BJ (cell line): ENCODE measurements at regions not wholly inside any gene's neighbourhood (a gene's known extent, or its start where the extent isn't known, plus 50 kb on each side); places are given as distances from the start of the nearest gene placed in this dataset.

ENCODE experiments used
- CTCF ChIA-PET: fragments of 350-600 bp; formaldehyde crosslinking; extraction: SDS; loops from one replicate; lab custom pipeline; 2021; ENCODE audit warnings: antibody characterized with exemption, inconsistent platforms; lab: Yijun Ruan, JAX
- POLR2A ChIA-PET: fragments of 300-600 bp; sonication (Branson Sonifier 250); formaldehyde crosslinking; extraction: SDS; loops from one replicate; lab custom pipeline; 2021; ENCODE audit warnings: antibody characterized with exemption; lab: Charles Lee
- DNase-seq: peaks from one replicate; pipeline ENCODE4 v3.0.0-alpha.2; 2011; ENCODE audit warnings: low read depth
- H3K27me3 ChIP-seq: 2 replicates; pipeline ENCODE4 v1.6.0; 2011; ENCODE audit warnings: low read length; ENCODE audit not compliant: control insufficient read depth, insufficient read depth
- H3K36me3 ChIP-seq: 2 replicates; pipeline ENCODE4 v1.5.1; 2011; ENCODE audit warnings: low read length; ENCODE audit not compliant: control insufficient read depth, insufficient read depth
- H3K4me3 ChIP-seq: 2 replicates; pipeline ENCODE4 v1.5.1; 2011; ENCODE audit warnings: low read depth, mild to moderate bottlenecking, control low read depth, low read length
- CTCF ChIP-seq: IDR thresholded peaks from 2 replicates; pipeline ENCODE4 v1.5.1; 2011; ENCODE audit warnings: low read depth, mild to moderate bottlenecking, control low read depth, inconsistent platforms, low read length, moderate library complexity; ENCODE audit not compliant: insufficient read depth

GRCh38 chr1:188514917-188515316 lies 1686.2 kb downstream of the PLA2G4A start:
- no peaks in the 10 kb centered on the region for H3K27me3 ChIP-seq
- CTCF ChIA-PET: no interaction called here
- no peaks in the 10 kb centered on the region for H3K36me3 ChIP-seq
- POLR2A ChIA-PET: no interaction called here
- TF ChIP-seq CTCF: no peak
- DNase-seq: no peak
- H3K4me3 ChIP-seq: no peak overlapping the region

GRCh38 chr1:188517139-188517538 lies 1688.4 kb downstream of the PLA2G4A start:
- no peak for TF ChIP-seq CTCF
- CTCF ChIA-PET: interaction anchor here (0.6 kb wide), 1 partner anchor 130 kb away, joined by 3 read pairs; no protein-coding TSS in a partner anchor
- no peak for DNase-seq
- Histone ChIP-seq H3K27me3 (no peaks in the 10 kb centered on the region), H3K4me3 (no peak overlapping the region), H3K36me3 (no peaks in the 10 kb centered on the region)
- POLR2A ChIA-PET: no interaction called here

- TF ChIP-seq CTCF: no peak
- CTCF ChIA-PET: no interaction called here
These were observed 1722.4 kb downstream of the PLA2G4A start for GRCh38 chr1:188551176-188551575.

GRCh38 chr1:188557053-188557452 lies 1728.3 kb downstream of the PLA2G4A start:
- H3K27me3 ChIP-seq: no peaks in the 10 kb centered on the region
- POLR2A ChIA-PET: no interaction called here
- no peak for DNase-seq
- TF ChIP-seq CTCF: no peak
- CTCF ChIA-PET: no interaction called here
- no peak overlapping the region for H3K4me3 ChIP-seq
- H3K36me3 ChIP-seq: no peaks in the 10 kb centered on the region

More at GRCh38 chr1:188551176-188551575, 1722.4 kb downstream of the PLA2G4A start:
- Histone ChIP-seq H3K4me3 (no peak overlapping the region), H3K36me3 (no peaks in the 10 kb centered on the region), H3K27me3 (no peaks in the 10 kb centered on the region)
- POLR2A ChIA-PET: no interaction called here
- no peak for DNase-seq

- Histone ChIP-seq H3K27me3 (no peaks in the 10 kb centered on the region), H3K36me3 (no peaks in the 10 kb centered on the region), H3K4me3 (no peak overlapping the region)
- DNase-seq: no peak
- ChIA-PET POLR2A (no interaction called here), CTCF (no interaction called here)
- TF ChIP-seq CTCF: no peak
These were observed 1754.3 kb downstream of the PLA2G4A start for GRCh38 chr1:188582911-188583532.
